Stimulated activated CD4-positive, alpha-beta T cell treated with anti-CD3 and anti-CD28 coated beads, TNF-alpha, amount 100 ng/mL, for 24 hours (primary cell): ENCODE measurements at regions not wholly inside any gene's neighbourhood (a gene's known extent, or its start where the extent isn't known, plus 50 kb on each side); places are given as distances from the start of the nearest gene placed in this dataset.

Experiments used
- DNase-seq, 3 experiments: peaks; one replicate each; pipeline ENCODE4 v3.0.0-alpha.2; 2020; ENCODE audit warnings: low read depth in 3 of 3

- DNase-seq: no peak
These were observed 575.9 kb downstream of the USP25 start for GRCh38 chr21:16305686-16306085.

- DNase-seq: no peak
These were observed 577.5 kb downstream of the USP25 start for GRCh38 chr21:16307256-16307655.

- no peak for DNase-seq
These were observed 578.5 kb downstream of the USP25 start for GRCh38 chr21:16308269-16308668.

GRCh38 chr21:16309250-16309971 is 579.6 kb downstream of the USP25 start:
- no peak for DNase-seq

GRCh38 chr21:16310176-16310575 is 580.4 kb downstream of the USP25 start:
- DNase-seq: no peak

GRCh38 chr21:16311229-16311628 is 581.4 kb downstream of the USP25 start:
- DNase-seq: no peak

GRCh38 chr21:16312321-16312720 is 582.5 kb downstream of the USP25 start:
- no peak for DNase-seq

GRCh38 chr21:16315223-16315622 is 585.4 kb downstream of the USP25 start:
- no peak for DNase-seq

GRCh38 chr21:16318651-16319300 is 589.0 kb downstream of the USP25 start:
- DNase-seq: no peak

- no peak for DNase-seq
These were observed 590.3 kb downstream of the USP25 start for GRCh38 chr21:16320110-16320509.

GRCh38 chr21:16322454-16322853 is 592.7 kb downstream of the USP25 start:
- no peak for DNase-seq

- no peak for DNase-seq
These were observed 593.8 kb downstream of the USP25 start for GRCh38 chr21:16323596-16323995.

- no peak for DNase-seq
These were observed 594.8 kb downstream of the USP25 start for GRCh38 chr21:16324630-16325029.

GRCh38 chr21:16330082-16330907 is 600.5 kb downstream of the USP25 start:
- DNase-seq: no peak

GRCh38 chr21:16330908-16331268 is 601.1 kb downstream of the USP25 start:
- no peak for DNase-seq

GRCh38 chr21:16337266-16337665 is 607.5 kb downstream of the USP25 start:
- no peak for DNase-seq

GRCh38 chr21:16342932-16343331 is 613.1 kb downstream of the USP25 start:
- no peak for DNase-seq

GRCh38 chr21:16343776-16344175 is 614.0 kb downstream of the USP25 start:
- no peak for DNase-seq

GRCh38 chr21:16345757-16346156 is 616.0 kb downstream of the USP25 start:
- no peak for DNase-seq

GRCh38 chr21:16347223-16347622 is 617.4 kb downstream of the USP25 start:
- DNase-seq: no peak

GRCh38 chr21:16353764-16354163 is 624.0 kb downstream of the USP25 start:
- DNase-seq: no peak

GRCh38 chr21:16357994-16358393 is 628.2 kb downstream of the USP25 start:
- no peak for DNase-seq

- DNase-seq: no peak
These were observed 629.0 kb downstream of the USP25 start for GRCh38 chr21:16358784-16359183.
